ENCODE measurements at regions not wholly inside any gene's neighbourhood (a gene's known extent, or its start where the extent isn't known, plus 50 kb on each side); places are given as distances from the start of the nearest gene placed in this dataset.

DNA sequence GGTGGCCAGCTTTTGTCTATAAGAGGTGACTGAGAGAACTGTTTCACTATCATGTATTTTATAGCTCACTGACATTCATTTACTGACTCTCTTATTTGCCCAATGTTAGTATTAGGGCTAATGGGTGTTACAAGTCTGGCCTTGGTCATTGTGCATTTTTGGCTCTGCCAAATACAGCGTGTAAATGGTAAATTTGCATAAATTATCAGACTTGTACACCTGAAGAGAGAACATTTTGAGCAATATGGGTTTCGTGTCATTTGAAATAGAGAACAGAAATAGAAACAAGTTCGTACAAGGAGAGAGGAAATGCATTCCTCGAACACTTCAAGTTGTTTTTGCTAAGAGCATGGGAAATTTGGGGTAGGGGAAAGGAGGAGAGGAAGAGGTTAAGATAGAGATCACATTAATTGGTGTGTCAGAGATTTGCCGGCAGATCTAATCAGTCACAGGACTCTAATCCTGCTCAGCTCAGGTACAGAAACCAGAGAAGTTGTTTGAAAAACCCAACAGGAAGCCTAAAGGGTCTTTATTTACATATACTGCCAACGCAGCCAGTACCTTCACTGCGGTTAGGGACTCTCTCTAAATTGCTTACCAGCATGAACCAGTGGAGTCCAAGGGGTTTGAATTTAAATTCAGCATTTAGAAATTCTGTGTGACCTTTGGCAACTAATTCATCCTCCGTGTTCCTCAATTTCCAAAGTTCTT is 261.5 kb downstream of the GPATCH2 start:
- TF ChIP-seq POLR2A (IDR thresholded peaks at IDR 0.05) (no peak), CTCF (IDR thresholded peaks at IDR 0.05) (no peak)
